CD4-positive, alpha-beta T cell treated with Interleukin-6 for 4 hours (primary cell): ENCODE measurements at regions not wholly inside any gene's neighbourhood (a gene's known extent, or its start where the extent isn't known, plus 50 kb on each side); places are given as distances from the start of the nearest gene placed in this dataset.
"Not testable (repeated sequence)": the region's sequence is repeated elsewhere in the genome, so short reads cannot be mapped to it uniquely, and the experiment has no call there.

Experiments used
- DNase-seq: peaks from one replicate; pipeline ENCODE4 v3.0.0-alpha.2; 2020; ENCODE audit warnings: mixed read lengths

GRCh38 chr2:215793747-215794595 lies 219.4 kb downstream of the MREG start:
- DNase-seq: no peak

DNA sequence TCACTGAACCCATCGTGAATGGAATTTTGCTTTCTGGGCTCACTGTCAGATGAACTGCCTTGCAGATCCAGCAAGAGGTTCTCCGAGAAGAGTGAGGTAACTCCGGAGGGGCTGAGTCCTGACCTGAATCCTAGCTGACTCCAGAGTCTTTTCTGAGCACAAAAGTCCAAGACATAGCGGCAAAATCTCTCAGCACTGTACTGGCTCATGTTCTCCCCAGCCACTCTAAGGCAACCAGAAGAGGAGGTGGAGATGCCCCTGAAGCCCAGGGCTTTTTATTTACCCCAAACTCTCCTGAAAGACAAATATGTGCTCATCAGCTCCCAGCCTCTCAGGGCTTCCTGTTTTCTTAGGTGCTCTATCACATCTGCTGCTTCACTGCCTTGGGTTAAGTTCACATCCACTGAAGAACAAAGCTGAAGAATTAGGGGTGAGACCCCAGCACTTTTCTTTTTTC lies 221.8 kb downstream of the MREG start:
- DNase-seq: no peak

GRCh38 chr2:215790523-215791421 lies 222.6 kb downstream of the MREG start:
- no peak for DNase-seq

DNA sequence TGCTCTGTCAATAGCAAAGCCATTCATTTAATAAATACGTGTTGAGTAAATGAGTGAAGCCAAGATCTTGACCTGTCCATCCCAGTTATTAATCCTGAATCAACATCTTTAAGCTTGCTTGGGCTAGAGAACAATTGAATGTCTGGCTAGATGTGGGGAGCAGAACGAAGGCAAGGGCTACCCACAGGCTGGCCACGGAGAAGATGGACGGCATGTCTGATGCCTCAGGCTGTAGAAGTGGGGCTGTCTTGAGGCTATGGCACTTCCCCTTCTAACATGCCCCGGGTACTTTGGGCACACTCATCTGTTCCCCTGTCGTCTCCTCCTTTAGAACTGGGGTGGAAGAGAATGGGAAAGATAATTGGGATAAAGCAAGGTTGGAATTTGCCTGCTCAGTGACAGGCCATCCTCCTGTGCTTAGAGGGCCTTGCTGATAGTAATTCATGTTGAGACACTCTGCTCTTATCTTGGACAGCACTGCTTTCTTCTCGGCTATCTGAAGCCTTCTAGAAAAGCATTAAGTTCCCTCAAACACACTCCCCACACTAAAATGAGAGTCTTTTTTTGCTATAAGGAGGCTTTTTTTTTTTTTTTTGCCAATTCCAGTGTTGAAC lies 225.7 kb downstream of the MREG start:
- no peak for DNase-seq

GRCh38 chr2:215787025-215787424 lies 226.3 kb downstream of the MREG start:
- no peak for DNase-seq

DNA sequence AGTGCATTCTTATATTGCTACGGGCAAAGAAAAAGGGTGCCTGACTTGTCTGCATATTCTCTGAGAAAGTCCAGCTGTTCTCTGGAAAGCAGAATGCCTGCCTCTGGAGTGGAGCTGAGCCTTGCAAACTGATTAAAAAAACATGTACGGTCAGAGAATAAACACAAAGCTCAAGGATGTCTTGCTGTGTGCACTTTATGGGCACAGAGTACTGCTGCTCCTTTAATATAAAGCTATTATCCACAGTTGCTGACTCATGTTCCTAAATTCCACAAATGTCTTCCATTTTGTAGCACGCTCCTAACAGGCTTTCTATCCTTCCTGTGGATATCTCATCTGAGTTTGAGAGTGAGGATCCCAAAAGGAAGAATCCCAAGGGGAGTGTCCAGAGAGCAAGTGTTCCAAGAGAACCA lies 229.0 kb downstream of the MREG start:
- DNase-seq: no peak

DNA sequence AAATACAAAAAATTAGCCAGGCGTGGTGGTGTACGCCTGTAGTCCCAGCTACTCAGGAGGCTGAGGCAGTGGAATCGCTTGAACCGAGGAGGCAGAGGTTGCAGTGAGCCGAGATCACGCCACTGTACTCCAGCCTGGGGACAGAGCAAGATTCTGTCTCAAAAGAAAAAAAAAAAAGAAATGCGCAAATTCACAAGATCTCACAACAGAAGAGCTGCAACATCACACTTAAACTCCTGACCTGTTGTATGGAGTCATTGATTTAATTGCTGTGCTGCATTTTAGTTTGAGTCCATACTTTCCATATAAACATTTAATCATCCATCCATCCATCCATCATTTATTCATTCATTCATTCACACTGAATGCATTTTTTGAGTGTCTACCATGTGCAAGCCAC lies 229.7 kb downstream of the MREG start:
- not testable (repeated sequence) for DNase-seq

DNA sequence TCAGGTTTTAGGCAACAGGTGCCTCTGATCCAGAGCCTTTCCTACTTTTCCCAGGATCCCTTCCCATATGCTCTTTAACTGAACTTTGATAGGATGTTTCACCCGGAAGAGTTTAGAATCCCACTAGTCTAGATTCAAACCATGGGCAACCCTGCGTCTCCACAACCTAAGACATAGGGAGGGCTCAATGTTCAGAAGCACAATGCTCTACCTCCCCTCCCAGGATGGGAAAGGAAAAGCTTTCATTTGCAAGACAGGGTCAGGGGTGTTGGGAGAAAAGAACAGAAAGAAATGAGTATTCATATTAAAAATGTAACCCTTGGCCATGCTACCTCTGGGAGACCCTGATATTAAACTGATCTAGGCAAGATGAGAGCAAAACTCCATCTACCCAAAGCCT lies 230.4 kb downstream of the MREG start:
- no peak for DNase-seq

DNA sequence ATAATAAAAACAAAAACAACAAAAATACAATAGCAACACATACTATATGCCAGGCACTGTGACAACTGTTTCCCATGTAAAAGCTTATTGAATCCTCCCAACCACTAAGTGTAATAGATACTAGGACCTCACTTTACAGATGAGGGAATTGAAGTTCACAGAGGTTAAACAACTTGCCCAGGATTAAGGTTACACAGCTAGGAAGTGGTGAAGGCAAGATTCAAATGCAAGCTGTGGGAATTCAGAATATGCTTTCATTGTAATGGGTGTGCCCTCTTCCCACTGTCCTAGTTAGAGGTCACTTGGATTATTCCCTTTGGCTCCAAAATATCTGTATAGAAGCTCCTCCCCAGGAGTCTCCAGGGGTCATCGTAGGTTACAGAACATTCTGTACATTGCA lies 231.1 kb downstream of the MREG start:
- DNase-seq: no peak

- DNase-seq: no peak
These were observed 232.3 kb downstream of the MREG start for GRCh38 chr2:215780907-215781685.

GRCh38 chr2:215780313-215780712 lies 233.0 kb downstream of the MREG start:
- no peak for DNase-seq

DNA sequence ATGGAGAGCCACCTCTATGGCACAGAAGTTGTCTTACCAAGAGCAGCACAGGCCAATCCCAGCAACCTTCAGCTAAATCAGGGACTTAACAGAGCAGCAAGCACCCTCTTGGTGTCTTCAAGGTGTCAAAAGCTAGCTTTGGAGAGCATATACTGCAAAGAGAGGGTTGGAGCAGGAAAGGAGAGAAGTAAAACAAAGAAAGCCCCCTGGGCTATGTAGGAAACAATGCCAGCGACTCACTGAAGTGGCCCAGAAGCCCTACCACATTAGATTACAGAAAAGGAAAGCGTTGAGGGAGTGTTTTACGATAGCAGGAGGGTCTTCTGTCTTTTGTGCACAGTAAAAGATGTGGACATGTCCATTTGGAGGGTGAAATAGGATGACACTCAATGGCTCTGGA lies 233.4 kb downstream of the MREG start:
- DNase-seq: no peak

DNA sequence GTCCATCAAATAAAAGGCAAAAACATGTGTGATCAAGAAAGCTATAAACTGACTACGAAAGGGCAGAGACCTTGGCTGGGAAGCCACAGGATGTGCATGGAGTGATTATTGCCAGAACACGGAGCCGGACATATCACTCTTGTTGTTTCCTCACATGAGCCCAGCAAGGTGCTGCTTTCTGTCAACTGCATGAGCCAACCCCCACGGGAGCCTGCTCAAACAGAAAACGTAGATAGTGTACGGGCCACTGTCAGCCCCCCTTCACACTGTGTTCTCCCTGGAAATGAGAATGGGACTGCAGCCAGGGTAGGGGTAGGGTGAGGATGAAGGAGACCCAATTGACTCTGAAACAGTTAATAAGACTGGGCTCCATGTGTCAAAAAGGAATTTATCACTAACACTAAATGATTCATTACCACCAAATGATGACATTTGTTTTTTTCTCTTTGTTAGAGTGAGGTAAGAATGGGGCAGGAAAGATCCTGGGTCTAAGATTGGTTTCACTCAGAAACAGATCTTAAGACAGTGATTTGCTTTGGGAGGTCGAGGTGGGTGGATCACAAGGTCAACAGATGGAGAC lies 235.8 kb downstream of the MREG start:
- DNase-seq: no peak

GRCh38 chr2:215775106-215775505 lies 238.2 kb downstream of the MREG start:
- no peak for DNase-seq

DNA sequence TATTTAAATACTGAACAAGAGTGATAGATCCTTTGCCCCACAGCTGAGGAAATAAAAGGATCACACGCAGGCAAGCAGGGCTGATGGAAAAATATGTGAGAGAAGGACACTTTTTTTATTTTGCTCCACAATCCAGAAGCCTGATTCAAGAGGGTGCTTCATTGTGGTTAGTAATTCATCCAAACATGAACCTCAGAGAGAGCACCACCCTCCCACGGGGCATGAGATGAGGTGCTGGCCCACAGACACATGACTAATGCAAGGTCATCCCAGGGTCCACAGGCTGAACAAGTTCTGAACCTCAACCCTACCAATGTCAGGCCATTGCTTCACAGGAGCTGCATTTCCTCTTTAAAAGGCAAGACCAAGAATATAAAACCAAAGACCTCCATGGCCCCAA lies 239.6 kb downstream of the MREG start:
- DNase-seq: no peak

DNA sequence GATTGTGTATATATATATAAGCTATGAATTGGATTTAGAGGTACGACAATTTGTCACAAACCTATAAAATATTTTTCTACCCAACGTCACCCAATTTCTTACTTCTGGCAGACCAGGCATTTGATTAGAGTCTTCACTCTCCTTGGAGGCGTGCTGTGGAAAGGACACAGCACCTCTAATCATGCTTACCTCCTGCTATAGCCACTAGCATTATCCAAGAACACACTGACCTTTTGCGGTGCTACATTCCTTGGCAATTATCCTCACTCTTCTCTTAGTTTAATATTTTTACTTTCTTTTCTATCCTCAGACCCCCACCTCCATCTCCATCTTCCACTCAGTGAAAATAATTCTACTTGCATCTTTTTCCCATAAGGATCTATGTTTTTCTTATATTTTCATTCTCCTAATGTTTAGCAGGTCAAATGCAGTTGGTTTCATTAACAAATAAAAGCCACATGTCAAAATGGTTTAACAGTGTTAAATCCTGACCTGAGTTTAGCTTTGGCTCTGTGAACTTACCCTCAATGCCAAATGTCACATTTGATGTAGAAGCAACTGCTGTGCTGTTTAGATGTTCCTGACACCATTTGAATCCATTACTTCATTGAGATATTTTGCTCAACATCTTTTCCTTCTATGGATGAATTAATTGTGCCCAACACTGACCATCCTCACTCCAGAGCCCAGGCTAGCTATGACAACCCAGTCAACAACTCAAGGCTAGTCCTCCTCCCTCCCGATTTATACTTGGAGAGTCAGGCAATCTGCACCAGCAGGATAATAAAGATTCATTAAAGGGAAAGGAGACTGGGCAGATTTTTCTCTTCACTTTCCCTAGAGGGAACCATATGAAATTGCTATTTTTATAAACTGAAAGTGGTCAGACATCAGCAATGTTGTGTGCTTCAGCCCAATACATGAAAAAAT lies 240.5 kb downstream of the MREG start:
- DNase-seq: no peak

- DNase-seq: no peak
These were observed 241.3 kb downstream of the MREG start for GRCh38 chr2:215772003-215772402.

DNA sequence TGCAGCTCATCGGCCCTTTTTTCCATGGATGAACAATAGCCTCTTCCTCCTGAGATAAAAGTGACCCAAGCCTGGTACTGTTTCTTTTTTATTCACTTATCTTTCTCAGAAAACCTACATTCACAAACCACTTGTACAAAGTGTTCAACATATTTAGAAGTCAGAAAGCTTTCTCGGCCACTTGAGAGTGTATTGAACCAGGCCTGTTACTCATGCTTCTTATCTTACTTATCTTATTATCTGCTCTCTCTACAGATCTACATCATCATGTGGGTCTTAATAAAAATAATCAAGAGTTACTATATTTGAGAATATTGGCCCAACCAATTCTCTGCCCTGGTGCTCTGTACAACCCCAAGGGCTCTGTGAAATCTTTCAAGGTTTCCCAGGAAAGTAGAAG lies 242.1 kb downstream of the MREG start:
- DNase-seq: no peak

DNA sequence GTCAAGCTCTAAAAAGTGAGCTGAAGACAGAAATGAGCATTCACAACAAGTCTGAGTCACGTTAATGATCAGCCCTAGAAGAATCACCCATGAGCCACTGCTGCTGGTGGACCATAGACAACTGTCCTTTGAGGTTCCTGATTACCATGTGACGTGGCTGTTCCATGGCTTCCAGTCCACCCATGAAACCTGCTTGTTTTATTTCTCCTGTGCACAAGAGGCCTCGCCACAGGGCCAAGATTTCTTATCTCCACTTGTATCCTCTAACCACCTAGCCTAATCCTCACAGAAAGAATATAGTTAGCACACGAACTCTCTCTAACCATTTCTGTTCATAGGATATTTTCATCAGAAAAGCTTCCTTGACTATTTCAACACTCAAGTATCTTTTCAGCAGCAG lies 242.7 kb downstream of the MREG start:
- no peak for DNase-seq

DNA sequence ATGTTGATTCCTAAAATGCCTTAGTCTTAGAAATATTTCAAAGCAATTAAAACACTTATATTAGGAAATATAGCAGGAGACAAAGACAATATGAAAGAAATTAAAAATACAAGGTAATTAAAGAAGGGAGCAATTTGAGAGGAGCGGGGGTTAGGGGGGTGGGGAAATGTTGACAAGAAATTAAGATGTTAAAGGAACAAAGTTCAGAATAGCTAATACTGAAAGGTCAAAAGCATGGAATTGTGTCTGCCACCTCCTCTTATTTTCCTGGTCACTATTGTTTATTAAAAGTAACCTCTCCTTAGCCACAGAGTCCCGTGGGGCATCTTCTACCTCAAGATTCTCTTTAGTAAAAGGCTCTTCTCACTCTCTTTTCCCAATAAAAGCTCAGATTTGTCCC lies 244.1 kb downstream of the MREG start:
- DNase-seq: no peak

DNA sequence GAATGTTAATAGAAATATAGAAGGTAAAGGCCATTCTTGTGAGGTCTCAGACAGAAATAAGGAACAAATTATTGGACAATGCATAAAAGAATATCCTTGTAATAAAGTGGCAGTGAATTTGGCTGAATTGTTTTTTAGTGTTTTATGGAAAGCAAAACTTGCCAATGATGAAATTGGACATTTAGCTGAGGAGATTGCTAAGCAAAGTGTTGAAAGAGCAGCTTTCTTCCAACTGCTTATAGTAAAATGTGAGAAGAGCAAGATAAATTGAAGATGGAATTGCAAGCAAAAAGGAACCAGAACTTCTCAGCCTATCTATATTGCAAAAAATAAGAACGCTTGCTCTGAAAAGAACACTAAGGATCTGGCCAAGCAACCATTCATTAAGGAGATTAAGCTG lies 245.7 kb downstream of the MREG start:
- no peak for DNase-seq
